Ishikawa (cell line): ENCODE measurements at regions not wholly inside any gene's neighbourhood (a gene's known extent, or its start where the extent isn't known, plus 50 kb on each side); places are given as distances from the start of the nearest gene placed in this dataset.

Source experiments
- CEBPB ChIP-seq: IDR thresholded peaks from 2 replicates; pipeline ENCODE4 v1.6.1; 2012
- CREB1 ChIP-seq: IDR thresholded peaks from 2 replicates; pipeline ENCODE4 v1.6.1; 2012; ENCODE audit warnings: low read depth
- EP300 ChIP-seq: IDR thresholded peaks from 2 replicates; pipeline ENCODE4 v1.6.1; 2012; ENCODE audit warnings: borderline replicate concordance
- MAX ChIP-seq: IDR thresholded peaks from 2 replicates; pipeline ENCODE4 v1.6.1; 2012
- NFIC ChIP-seq: IDR thresholded peaks from 2 replicates; pipeline ENCODE4 v1.6.1; 2012
- RAD21 ChIP-seq: IDR thresholded peaks from 2 replicates; pipeline ENCODE4 v1.6.1; 2012; ENCODE audit warnings: low read depth
- TAF1 ChIP-seq: IDR thresholded peaks from 2 replicates; pipeline ENCODE4 v1.6.1; 2012; ENCODE audit warnings: low read depth, mild to moderate bottlenecking
- USF1 ChIP-seq: IDR thresholded peaks from 2 replicates; pipeline ENCODE4 v1.6.1; 2012
- YY1 ChIP-seq: IDR thresholded peaks from 2 replicates; pipeline ENCODE4 v1.6.1; 2012; ENCODE audit warnings: low read depth
- TF ChIP-seq, protein P1 (sequence below): IDR thresholded peaks from 2 replicates; pipeline ENCODE4 v1.6.1; 2012; ENCODE audit warnings: low read depth, mild to moderate bottlenecking

DNA sequence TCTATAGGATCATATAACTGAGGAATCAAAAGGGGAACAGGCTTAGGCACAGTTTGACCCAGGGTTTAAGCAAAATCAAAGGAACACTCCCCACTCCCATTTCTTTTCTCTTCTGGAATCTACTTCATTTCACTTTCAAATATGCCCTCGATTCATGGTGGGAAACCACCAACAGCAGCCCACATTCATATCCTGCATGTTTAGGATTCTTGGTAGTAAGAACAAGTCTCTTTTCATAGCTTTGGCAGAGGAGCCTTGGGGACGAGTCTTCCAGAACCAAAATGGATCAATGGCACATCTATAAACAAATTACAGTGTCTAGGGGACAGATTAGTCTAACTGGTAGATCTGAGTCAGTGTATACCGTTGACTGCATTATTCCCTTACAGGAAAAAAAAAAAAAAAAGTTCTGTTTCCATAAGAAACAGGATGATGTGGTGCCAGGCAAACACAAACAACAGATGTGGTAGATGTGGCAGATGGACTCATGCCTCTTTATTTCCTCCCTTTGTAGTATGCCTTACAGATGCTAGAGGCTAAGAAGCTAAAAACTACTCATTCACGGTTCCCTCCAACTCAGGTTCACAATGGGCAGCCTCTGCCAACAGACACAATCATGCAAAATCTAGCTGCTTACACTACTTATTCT lies 578.3 kb upstream of the ADAMTS9 start:
- TF ChIP-seq EP300 = no peak
- no peak for TF ChIP-seq TAF1
- TF ChIP-seq, protein P1, sequence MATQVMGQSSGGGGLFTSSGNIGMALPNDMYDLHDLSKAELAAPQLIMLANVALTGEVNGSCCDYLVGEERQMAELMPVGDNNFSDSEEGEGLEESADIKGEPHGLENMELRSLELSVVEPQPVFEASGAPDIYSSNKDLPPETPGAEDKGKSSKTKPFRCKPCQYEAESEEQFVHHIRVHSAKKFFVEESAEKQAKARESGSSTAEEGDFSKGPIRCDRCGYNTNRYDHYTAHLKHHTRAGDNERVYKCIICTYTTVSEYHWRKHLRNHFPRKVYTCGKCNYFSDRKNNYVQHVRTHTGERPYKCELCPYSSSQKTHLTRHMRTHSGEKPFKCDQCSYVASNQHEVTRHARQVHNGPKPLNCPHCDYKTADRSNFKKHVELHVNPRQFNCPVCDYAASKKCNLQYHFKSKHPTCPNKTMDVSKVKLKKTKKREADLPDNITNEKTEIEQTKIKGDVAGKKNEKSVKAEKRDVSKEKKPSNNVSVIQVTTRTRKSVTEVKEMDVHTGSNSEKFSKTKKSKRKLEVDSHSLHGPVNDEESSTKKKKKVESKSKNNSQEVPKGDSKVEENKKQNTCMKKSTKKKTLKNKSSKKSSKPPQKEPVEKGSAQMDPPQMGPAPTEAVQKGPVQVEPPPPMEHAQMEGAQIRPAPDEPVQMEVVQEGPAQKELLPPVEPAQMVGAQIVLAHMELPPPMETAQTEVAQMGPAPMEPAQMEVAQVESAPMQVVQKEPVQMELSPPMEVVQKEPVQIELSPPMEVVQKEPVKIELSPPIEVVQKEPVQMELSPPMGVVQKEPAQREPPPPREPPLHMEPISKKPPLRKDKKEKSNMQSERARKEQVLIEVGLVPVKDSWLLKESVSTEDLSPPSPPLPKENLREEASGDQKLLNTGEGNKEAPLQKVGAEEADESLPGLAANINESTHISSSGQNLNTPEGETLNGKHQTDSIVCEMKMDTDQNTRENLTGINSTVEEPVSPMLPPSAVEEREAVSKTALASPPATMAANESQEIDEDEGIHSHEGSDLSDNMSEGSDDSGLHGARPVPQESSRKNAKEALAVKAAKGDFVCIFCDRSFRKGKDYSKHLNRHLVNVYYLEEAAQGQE = no peak
- no peak for TF ChIP-seq RAD21
- TF ChIP-seq NFIC = no peak
- TF ChIP-seq MAX = no peak
- TF ChIP-seq CEBPB = no peak
- no peak for TF ChIP-seq CREB1
- no peak for TF ChIP-seq YY1
- no peak for TF ChIP-seq USF1
